HepG2 (cell line): ENCODE measurements at regions not wholly inside any gene's neighbourhood (a gene's known extent, or its start where the extent isn't known, plus 50 kb on each side); places are given as distances from the start of the nearest gene placed in this dataset.

ENCODE experiments used
- ATAC-seq: fragments of 200-7000 bp; cut with Tn5 transposase; 3 replicates; pipeline ENCODE4 v1.9.1; 2020; ENCODE audit warnings: mild to moderate bottlenecking, moderate library complexity
- BruUV-seq: library from RNA; stranded (reverse); fragments of 400-500 nt; replicated peaks from 2 replicates; lab custom pipeline; 2021; lab: Mats Ljungman, UMichigan
- CTCF ChIA-PET: fragments of 300-600 bp; formaldehyde crosslinking; extraction: SDS; loops from one replicate; lab custom pipeline; 2021; ENCODE audit warnings: low total read pairs, inconsistent platforms, low intra/inter-chr PET ratio; lab: Yijun Ruan, JAX
- POLR2A ChIA-PET: fragments of 350-600 bp; sonication (Branson Sonifier 250); formaldehyde crosslinking; loops from one replicate; lab custom pipeline; 2020; ENCODE audit warnings: antibody characterized with exemption, inconsistent platforms; lab: Yijun Ruan, JAX
- DNase-seq: peaks from one replicate; pipeline ENCODE4 v3.0.0-alpha.2; 2015; ENCODE audit warnings: low spot score
- FAIRE-seq: peaks from 3 replicates; lab custom pipeline; 2011; peaks lifted over from hg19 to GRCh38; lab: Jason Lieb, UNC
- H2AFZ ChIP-seq: one replicate; pipeline ENCODE4 v1.6.1; 2011; ENCODE audit warnings: low read length, inconsistent platforms
- H3K27ac ChIP-seq: fragments of 300-600 bp; 3 replicates; pipeline ENCODE4 v1.8.0; 2011; ENCODE audit warnings: mixed run types, mild to moderate bottlenecking, mixed read lengths, low read length, inconsistent platforms; ENCODE audit not compliant: insufficient read depth; ENCODE audit errors: extremely low read length
- H3K27me3 ChIP-seq, 2 experiments: fragments of 200-600 bp in 1 of 2; 2 replicates in 1 of 2; 3 replicates in 1 of 2; pipeline versions ENCODE4 v1.6.0 to v1.8.0; 2011; ENCODE audit warnings: low read length in 2 of 2, mild to moderate bottlenecking in 2 of 2, moderate library complexity in 2 of 2, inconsistent platforms in 1 of 2; ENCODE audit not compliant: insufficient read depth in 2 of 2, control insufficient read depth in 1 of 2
- H3K36me3 ChIP-seq, 2 experiments: fragments of 200-600 bp in 1 of 2; replicated peaks in 1 of 2; 2 replicates in 1 of 2; 3 replicates in 1 of 2; pipeline versions ENCODE4 v1.5.1 to v1.8.0; 2011; ENCODE audit warnings: low read length in 2 of 2, inconsistent platforms in 1 of 2; ENCODE audit not compliant: insufficient read depth in 2 of 2, control insufficient read depth in 1 of 2
- H3K4me1 ChIP-seq: 2 replicates; pipeline ENCODE4 v1.5.1; 2012; ENCODE audit warnings: low read length, inconsistent platforms; ENCODE audit not compliant: insufficient read depth
- H3K4me2 ChIP-seq: 2 replicates; pipeline ENCODE4 v1.6.0; 2011; ENCODE audit warnings: low read depth, low read length, inconsistent platforms
- H3K4me3 ChIP-seq, 3 experiments: fragments of 200-600 bp in 1 of 3; sonication (generic), shearing (Covaris generic) in 1 of 3; replicated peaks in 1 of 3; 2 replicates each; pipeline ENCODE4 v1.5.1; 2011 to 2016; ENCODE audit warnings: low read length in 3 of 3, inconsistent platforms in 2 of 3, low read depth in 2 of 3, mild to moderate bottlenecking in 2 of 3, control low read depth in 1 of 3, mixed read lengths in 1 of 3; ENCODE audit not compliant: insufficient read depth in 1 of 3
- H3K79me2 ChIP-seq: one replicate; pipeline ENCODE4 v1.6.1; 2011; ENCODE audit warnings: low read length, inconsistent platforms; ENCODE audit not compliant: insufficient read depth
- H3K9ac ChIP-seq: 2 replicates; pipeline ENCODE4 v1.6.0; 2011; ENCODE audit warnings: mild to moderate bottlenecking, low read depth, low read length, inconsistent platforms; ENCODE audit not compliant: insufficient read depth
- H3K9me3 ChIP-seq: 2 replicates; pipeline ENCODE4 v1.5.1; 2012; ENCODE audit warnings: mild to moderate bottlenecking, low read length
- H4K20me1 ChIP-seq: 2 replicates; pipeline ENCODE4 v1.6.0; 2011; ENCODE audit warnings: inconsistent platforms, mild to moderate bottlenecking, low read length, moderate library complexity; ENCODE audit not compliant: insufficient read depth
- ARHGAP35 ChIP-seq: sonication (generic); formaldehyde crosslinking; IDR thresholded peaks from 2 replicates; pipeline ENCODE4 v1.9.0; 2022; ENCODE audit warnings: mild to moderate bottlenecking, inconsistent platforms, moderate library complexity, missing genetic modification reagents, borderline replicate concordance
- EP300 ChIP-seq, 3 experiments: sonication (generic) in 1 of 3; formaldehyde crosslinking in 1 of 3; IDR thresholded peaks; 2 replicates each; pipeline versions ENCODE4 v1.5.1 to v1.6.1; 2011 to 2020; ENCODE audit warnings: low read depth in 2 of 3, low read length in 2 of 3, borderline replicate concordance in 1 of 3, improper control_type of control experiment in 1 of 3, mild to moderate bottlenecking in 1 of 3, missing genetic modification reagents in 1 of 3, moderate library complexity in 1 of 3
- GABPA ChIP-seq, 2 experiments: IDR thresholded peaks; 2 replicates each; pipeline ENCODE4 v1.6.1; 2011 to 2016; ENCODE audit warnings: low read depth in 2 of 2, low read length in 1 of 2, missing biosample characterization in 1 of 2, missing genetic modification characterization in 1 of 2
- KDM5B ChIP-seq: sonication (generic); formaldehyde crosslinking; IDR thresholded peaks from 2 replicates; pipeline ENCODE4 v1.4.0; 2020; ENCODE audit warnings: missing genetic modification reagents, mild to moderate bottlenecking, borderline replicate concordance
- MATR3 ChIP-seq: sonication (generic); formaldehyde crosslinking; IDR thresholded peaks from 2 replicates; pipeline ENCODE4 v1.4.0; 2020; ENCODE audit warnings: missing genetic modification reagents
- RAD51 ChIP-seq: fragments of 450-650 bp; IDR thresholded peaks from 2 replicates; pipeline ENCODE4 v1.6.1; 2016; ENCODE audit warnings: borderline replicate concordance
- RFX5 ChIP-seq: IDR thresholded peaks from 2 replicates; pipeline ENCODE4 v1.6.1; 2011; ENCODE audit warnings: low read depth, low read length, improper control_type of control experiment
- YEATS2 ChIP-seq: sonication (generic); formaldehyde crosslinking; IDR thresholded peaks from 2 replicates; pipeline ENCODE4 v1.4.0; 2020; ENCODE audit warnings: missing genetic modification reagents, borderline replicate concordance
- ZNF160 ChIP-seq: sonication (generic); formaldehyde crosslinking; IDR thresholded peaks from 2 replicates; pipeline ENCODE4 v1.8.0; 2022; ENCODE audit warnings: mild to moderate bottlenecking, inconsistent platforms, missing genetic modification reagents
- ZNF337 ChIP-seq: sonication (generic); formaldehyde crosslinking; IDR thresholded peaks from 2 replicates; pipeline ENCODE4 v1.5.1; 2020; ENCODE audit warnings: missing genetic modification reagents, low read depth, mild to moderate bottlenecking, borderline replicate concordance
- ZNF468 ChIP-seq: sonication (generic); formaldehyde crosslinking; IDR thresholded peaks from 2 replicates; pipeline ENCODE4 v1.8.0; 2022; ENCODE audit warnings: mild to moderate bottlenecking, moderate library complexity, missing genetic modification reagents
- WGBS: methylation state at CpG from one replicate; pipeline ENCODE4 v1.1.6; 2017; ENCODE audit warnings: low lambda C conversion rate; 5-methylcytosine and 5-hydroxymethylcytosine counted together
- in situ Hi-C: cut with HindIII; loops from 2 replicates; pipeline ENCODE4 v1.10.0; 2017; ENCODE audit warnings: low pct_unique_long_range_greater_than_20kb; ENCODE audit not compliant: extremely low pct_ligation_motif_present
- intact Hi-C: fragments of 100-400 bp; cut with micrococcal nuclease; formaldehyde crosslinking; loops from one replicate; pipeline ENCODE4 v1.10.0; 2022; ENCODE audit not compliant: unreplicated experiment
- TF ChIP-seq, protein P1 (sequence below): sonication (generic); formaldehyde crosslinking; IDR thresholded peaks from 2 replicates; pipeline ENCODE4 v1.9.0; 2021; ENCODE audit warnings: missing genetic modification reagents, mild to moderate bottlenecking, borderline replicate concordance
- TF ChIP-seq, protein P2 (sequence below): sonication (generic); formaldehyde crosslinking; IDR thresholded peaks from 2 replicates; pipeline ENCODE4 v1.4.0; 2020; ENCODE audit warnings: missing genetic modification reagents; ENCODE audit errors: not compliant biosample characterization
- TF ChIP-seq, protein P3 (sequence below): sonication (generic); formaldehyde crosslinking; IDR thresholded peaks from 2 replicates; pipeline ENCODE4 v1.5.1; 2020; ENCODE audit warnings: missing genetic modification reagents, mild to moderate bottlenecking, borderline replicate concordance

DNA sequence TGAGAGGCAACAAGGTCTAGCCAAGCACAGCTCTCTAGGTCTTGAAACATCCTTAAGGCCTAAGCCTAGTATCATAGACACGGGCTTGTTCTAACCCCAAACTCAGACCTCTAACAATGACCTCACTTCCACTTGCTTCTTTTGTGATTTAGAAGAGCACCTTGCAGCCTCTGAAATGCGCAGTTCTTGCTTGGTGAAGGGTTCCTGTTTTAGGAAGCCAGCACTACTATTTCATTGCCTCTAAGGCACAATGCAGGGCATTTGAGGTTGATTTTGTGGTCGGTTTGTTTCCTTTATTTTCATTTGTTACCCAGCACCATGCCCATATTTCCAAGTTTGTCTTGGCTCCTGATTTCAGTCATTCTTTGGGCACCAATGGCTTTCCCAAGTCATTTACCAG, 117.0 kb upstream of the CYP1B1 start:
- in situ Hi-C loops, result no loop called here
- Histone ChIP-seq H3K4me2 (no peak overlapping the region), H3K36me3 (no peaks in the 10 kb centered on the region), H3K27ac (no peak overlapping the region), H4K20me1 (no peaks in the 10 kb centered on the region)
- no TSS peak for BruUV-seq
- ATAC-seq (no peak), DNase-seq (no peak)
- TF ChIP-seq, protein P1, sequence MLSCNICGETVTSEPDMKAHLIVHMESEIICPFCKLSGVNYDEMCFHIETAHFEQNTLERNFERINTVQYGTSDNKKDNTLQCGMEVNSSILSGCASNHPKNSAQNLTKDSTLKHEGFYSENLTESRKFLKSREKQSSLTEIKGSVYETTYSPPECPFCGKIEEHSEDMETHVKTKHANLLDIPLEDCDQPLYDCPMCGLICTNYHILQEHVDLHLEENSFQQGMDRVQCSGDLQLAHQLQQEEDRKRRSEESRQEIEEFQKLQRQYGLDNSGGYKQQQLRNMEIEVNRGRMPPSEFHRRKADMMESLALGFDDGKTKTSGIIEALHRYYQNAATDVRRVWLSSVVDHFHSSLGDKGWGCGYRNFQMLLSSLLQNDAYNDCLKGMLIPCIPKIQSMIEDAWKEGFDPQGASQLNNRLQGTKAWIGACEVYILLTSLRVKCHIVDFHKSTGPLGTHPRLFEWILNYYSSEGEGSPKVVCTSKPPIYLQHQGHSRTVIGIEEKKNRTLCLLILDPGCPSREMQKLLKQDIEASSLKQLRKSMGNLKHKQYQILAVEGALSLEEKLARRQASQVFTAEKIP, result no peak
- TF ChIP-seq ZNF468 (CRISPR knock-in tag), result no peak
- no peak for TF ChIP-seq RFX5
- TF ChIP-seq EP300 (IDR thresholded peaks at IDR 0.05; ENCODE audit: low read depth in 2 of 2, low read length in 2 of 2), result no peak
- no peak for TF ChIP-seq EP300 (CRISPR knock-in tag; IDR thresholded peaks at IDR 0.05; ENCODE audit: borderline replicate concordance)
- no peak for TF ChIP-seq RAD51
- TF ChIP-seq ZNF337, result no peak
- no peak for TF ChIP-seq GABPA (IDR thresholded peaks at IDR 0.05; ENCODE audit: low read depth, low read length)
- TF ChIP-seq GABPA (CRISPR knock-in tag; IDR thresholded peaks at IDR 0.05; ENCODE audit: low read depth), result no peak
- TF ChIP-seq, all 625 proteins: peak for 0
- POLR2A ChIA-PET, result no interaction called here
- no peak overlapping the region for H2AFZ ChIP-seq
- no peaks in the 10 kb centered on the region for H3K79me2 ChIP-seq
- H3K9ac ChIP-seq, result no peak overlapping the region
- peaks cover 0 to 12% of the 10 kb centered on the region in 2 experiments; a peak in 3 of 5 replicates for H3K27me3 ChIP-seq
- H3K9me3 ChIP-seq, result no peaks in the 10 kb centered on the region
- intact Hi-C loops, result no loop called here
- 14% methylated on average over 3 of the region's 3 CpGs for WGBS
- no peaks in the 10 kb centered on the region for H3K4me1 ChIP-seq
- H3K4me3 ChIP-seq, result no peak overlapping the region
- CTCF ChIA-PET, result no interaction called here
- FAIRE-seq, result no peak

DNA sequence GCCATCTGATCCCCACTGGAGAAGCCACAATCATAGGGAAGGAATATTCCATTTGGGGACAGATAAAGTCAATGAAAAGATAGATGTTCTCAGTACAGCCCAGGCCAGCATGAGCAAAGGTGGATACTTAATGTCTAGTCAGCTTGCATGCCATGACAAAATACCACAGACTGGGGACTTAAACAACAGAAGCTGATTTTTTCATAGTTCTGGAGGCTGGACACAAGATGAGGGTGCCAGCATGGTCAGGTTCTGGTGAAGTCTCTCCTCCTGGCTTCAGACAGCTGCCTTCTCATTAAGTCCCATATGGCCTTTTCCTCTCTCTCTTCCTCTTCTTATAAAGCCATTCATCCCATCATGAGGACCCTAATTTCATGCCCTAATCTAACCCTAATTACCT, 116.1 kb upstream of the CYP1B1 start:
- no peak for DNase-seq
- in situ Hi-C loops, result no loop called here
- no TSS peak for BruUV-seq
- no peak for TF ChIP-seq ARHGAP35 (CRISPR knock-in tag)
- no peak for TF ChIP-seq MATR3
- TF ChIP-seq, protein P2, sequence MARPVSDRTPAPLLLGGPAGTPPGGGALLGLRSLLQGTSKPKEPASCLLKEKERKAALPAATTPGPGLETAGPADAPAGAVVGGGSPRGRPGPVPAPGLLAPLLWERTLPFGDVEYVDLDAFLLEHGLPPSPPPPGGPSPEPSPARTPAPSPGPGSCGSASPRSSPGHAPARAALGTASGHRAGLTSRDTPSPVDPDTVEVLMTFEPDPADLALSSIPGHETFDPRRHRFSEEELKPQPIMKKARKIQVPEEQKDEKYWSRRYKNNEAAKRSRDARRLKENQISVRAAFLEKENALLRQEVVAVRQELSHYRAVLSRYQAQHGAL (CRISPR knock-in tag), result no peak
- no peak for TF ChIP-seq YEATS2 (CRISPR knock-in tag)
- TF ChIP-seq, protein P3, sequence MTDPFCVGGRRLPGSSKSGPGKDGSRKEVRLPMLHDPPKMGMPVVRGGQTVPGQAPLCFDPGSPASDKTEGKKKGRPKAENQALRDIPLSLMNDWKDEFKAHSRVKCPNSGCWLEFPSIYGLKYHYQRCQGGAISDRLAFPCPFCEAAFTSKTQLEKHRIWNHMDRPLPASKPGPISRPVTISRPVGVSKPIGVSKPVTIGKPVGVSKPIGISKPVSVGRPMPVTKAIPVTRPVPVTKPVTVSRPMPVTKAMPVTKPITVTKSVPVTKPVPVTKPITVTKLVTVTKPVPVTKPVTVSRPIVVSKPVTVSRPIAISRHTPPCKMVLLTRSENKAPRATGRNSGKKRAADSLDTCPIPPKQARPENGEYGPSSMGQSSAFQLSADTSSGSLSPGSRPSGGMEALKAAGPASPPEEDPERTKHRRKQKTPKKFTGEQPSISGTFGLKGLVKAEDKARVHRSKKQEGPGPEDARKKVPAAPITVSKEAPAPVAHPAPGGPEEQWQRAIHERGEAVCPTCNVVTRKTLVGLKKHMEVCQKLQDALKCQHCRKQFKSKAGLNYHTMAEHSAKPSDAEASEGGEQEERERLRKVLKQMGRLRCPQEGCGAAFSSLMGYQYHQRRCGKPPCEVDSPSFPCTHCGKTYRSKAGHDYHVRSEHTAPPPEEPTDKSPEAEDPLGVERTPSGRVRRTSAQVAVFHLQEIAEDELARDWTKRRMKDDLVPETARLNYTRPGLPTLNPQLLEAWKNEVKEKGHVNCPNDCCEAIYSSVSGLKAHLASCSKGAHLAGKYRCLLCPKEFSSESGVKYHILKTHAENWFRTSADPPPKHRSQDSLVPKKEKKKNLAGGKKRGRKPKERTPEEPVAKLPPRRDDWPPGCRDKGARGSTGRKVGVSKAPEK (CRISPR knock-in tag), result no peak
- no peak for TF ChIP-seq ZNF160 (CRISPR knock-in tag)
- no peak for TF ChIP-seq KDM5B (CRISPR knock-in tag)

More for the DNA sequence above, 116.1 kb upstream of the CYP1B1 start:
- no peaks in the 10 kb centered on the region for H3K79me2 ChIP-seq
- ChIA-PET CTCF (no interaction called here), POLR2A (no interaction called here)
- ATAC-seq (no peak), FAIRE-seq (no peak)
- intact Hi-C loops, result no loop called here
- H3K9ac ChIP-seq, result no peak overlapping the region
- no peaks in the 10 kb centered on the region for H3K9me3 ChIP-seq
- no peak overlapping the region for H3K4me3 ChIP-seq
- H3K27ac ChIP-seq, result no peak overlapping the region
- H3K4me2 ChIP-seq, result no peak overlapping the region
- H2AFZ ChIP-seq, result no peak overlapping the region
- peaks cover 0 to 9% of the 10 kb centered on the region in 2 experiments; a peak in 3 of 5 replicates for H3K27me3 ChIP-seq
- no peaks in the 10 kb centered on the region for H3K36me3 ChIP-seq
- no peaks in the 10 kb centered on the region for H3K4me1 ChIP-seq
- H4K20me1 ChIP-seq, result no peaks in the 10 kb centered on the region
